ENCODE measurements at regions not wholly inside any gene's neighbourhood (a gene's known extent, or its start where the extent isn't known, plus 50 kb on each side); places are given as distances from the start of the nearest gene placed in this dataset.

DNA sequence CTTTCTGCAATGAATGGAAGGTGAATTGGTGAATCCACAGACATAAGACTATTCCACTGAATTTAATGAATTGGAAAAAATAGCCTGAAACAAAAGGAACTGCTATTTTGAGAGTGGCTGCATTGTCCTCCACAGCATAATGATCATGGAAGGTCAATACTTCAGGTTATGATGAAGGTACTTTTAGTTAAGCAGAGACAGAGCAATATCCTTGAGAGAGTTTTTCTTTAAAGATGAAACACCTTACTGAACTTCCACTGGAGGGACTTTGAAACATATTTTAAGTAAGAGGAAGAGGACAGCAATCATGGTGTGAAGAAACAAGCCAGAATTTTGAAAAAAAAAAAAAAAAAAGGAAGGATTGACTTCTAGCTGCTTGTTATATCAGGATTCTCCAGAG is 68.8 kb upstream of the DPP10 start:
- POLR2A ChIA-PET (ENCODE audit: unreplicated experiment), result no interaction called here
- no peak overlapping the region for H3K9ac ChIP-seq (ENCODE audit: low read length)
- intact Hi-C loops (cut with micrococcal nuclease), result no loop called here

DNA sequence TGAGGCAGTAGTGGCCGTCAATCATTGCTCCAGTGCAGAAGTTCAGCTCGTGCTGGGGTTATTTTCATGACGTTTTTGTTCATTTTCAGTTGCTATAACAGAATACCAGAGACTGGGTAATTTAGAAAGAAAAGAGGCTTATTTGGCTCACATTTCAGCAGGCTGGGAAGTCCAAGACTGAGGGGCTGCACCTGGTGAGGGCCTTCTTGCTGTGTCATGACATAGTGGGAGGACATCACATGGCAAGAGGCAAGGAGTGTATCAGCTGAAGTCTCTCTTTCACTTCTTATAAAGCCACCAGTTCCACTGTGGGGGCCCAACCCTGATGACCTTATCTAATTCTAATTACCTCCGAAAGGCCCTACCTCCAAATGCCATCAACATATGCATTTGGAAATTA is 58.0 kb upstream of the DPP10 start:
- no peak overlapping the region for H2AFZ ChIP-seq (ENCODE audit: low read length)
- ChIA-PET CTCF (no interaction called here), POLR2A (ENCODE audit: unreplicated experiment) (no interaction called here)
- ATAC-seq (no peak), DNase-seq (no peak)
- no peaks in the 10 kb centered on the region for H3K4me1 ChIP-seq (ENCODE audit: insufficient read depth, low read length)
- H3K27ac ChIP-seq (ENCODE audit: low read length), result no peak overlapping the region
- H3K9me2 ChIP-seq (replicated peaks; ENCODE audit: low read length), result no peaks in the 10 kb centered on the region
- H3K36me3 ChIP-seq (ENCODE audit: low read depth, low read length), result no peaks in the 10 kb centered on the region
- H3K27me3 ChIP-seq (ENCODE audit: low read length), result no peaks in the 10 kb centered on the region
- intact Hi-C loops (cut with micrococcal nuclease), result no loop called here
- no TSS peak for BruUV-seq (replicated peaks)
- H3F3A ChIP-seq (ENCODE audit: low read length, unreplicated experiment), result no peaks in the 10 kb centered on the region
- no peak overlapping the region for H3K4me3 ChIP-seq (ENCODE audit: low read length)
- H4K20me1 ChIP-seq (ENCODE audit: low read length), result no peaks in the 10 kb centered on the region
- TF ChIP-seq EZH2 (IDR thresholded peaks at IDR 0.05; ENCODE audit: low read length, unreplicated experiment) (no peak), EZH2phosphoT487 (IDR thresholded peaks at IDR 0.05; ENCODE audit: borderline replicate concordance, low read length) (no peak)
- TF ChIP-seq, protein P1, sequence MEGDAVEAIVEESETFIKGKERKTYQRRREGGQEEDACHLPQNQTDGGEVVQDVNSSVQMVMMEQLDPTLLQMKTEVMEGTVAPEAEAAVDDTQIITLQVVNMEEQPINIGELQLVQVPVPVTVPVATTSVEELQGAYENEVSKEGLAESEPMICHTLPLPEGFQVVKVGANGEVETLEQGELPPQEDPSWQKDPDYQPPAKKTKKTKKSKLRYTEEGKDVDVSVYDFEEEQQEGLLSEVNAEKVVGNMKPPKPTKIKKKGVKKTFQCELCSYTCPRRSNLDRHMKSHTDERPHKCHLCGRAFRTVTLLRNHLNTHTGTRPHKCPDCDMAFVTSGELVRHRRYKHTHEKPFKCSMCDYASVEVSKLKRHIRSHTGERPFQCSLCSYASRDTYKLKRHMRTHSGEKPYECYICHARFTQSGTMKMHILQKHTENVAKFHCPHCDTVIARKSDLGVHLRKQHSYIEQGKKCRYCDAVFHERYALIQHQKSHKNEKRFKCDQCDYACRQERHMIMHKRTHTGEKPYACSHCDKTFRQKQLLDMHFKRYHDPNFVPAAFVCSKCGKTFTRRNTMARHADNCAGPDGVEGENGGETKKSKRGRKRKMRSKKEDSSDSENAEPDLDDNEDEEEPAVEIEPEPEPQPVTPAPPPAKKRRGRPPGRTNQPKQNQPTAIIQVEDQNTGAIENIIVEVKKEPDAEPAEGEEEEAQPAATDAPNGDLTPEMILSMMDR (conservative IDR thresholded peaks at IDR 0.05; ENCODE audit: low read depth, low read length), result no peak
- H3K79me2 ChIP-seq (ENCODE audit: low read length), result no peaks in the 10 kb centered on the region
- no peak overlapping the region for H3K9ac ChIP-seq (ENCODE audit: low read length)
- no peaks in the 10 kb centered on the region for H3K9me3 ChIP-seq (ENCODE audit: low read length)
- H3K4me2 ChIP-seq (ENCODE audit: low read length), result no peak overlapping the region

More for the DNA sequence above, 68.8 kb upstream of the DPP10 start:
- DNase-seq, result no peak
- Histone ChIP-seq H3F3A (ENCODE audit: low read length, unreplicated experiment) (no peaks in the 10 kb centered on the region), H3K9me3 (ENCODE audit: low read length) (peaks cover 16% of the 10 kb centered on the region), H3K27ac (ENCODE audit: low read length) (no peak overlapping the region), H3K79me2 (ENCODE audit: low read length) (no peaks in the 10 kb centered on the region), H3K36me3 (ENCODE audit: low read depth, low read length) (no peaks in the 10 kb centered on the region), H3K4me2 (ENCODE audit: low read length) (no peak overlapping the region), H3K27me3 (ENCODE audit: low read length) (no peaks in the 10 kb centered on the region), H2AFZ (ENCODE audit: low read length) (no peak overlapping the region), H3K4me1 (ENCODE audit: insufficient read depth, low read length) (no peaks in the 10 kb centered on the region), H3K9me2 (replicated peaks; ENCODE audit: low read length) (no peaks in the 10 kb centered on the region), H4K20me1 (ENCODE audit: low read length) (no peaks in the 10 kb centered on the region), H3K4me3 (ENCODE audit: low read length) (no peak overlapping the region)
- BruUV-seq (replicated peaks), result no TSS peak
- CTCF ChIA-PET, result no interaction called here
- no peak for ATAC-seq
- TF ChIP-seq, protein P1 (conservative IDR thresholded peaks at IDR 0.05; ENCODE audit: low read depth, low read length), result no peak
- TF ChIP-seq EZH2phosphoT487 (IDR thresholded peaks at IDR 0.05; ENCODE audit: borderline replicate concordance, low read length), result no peak
- TF ChIP-seq EZH2 (IDR thresholded peaks at IDR 0.05; ENCODE audit: low read length, unreplicated experiment), result no peak

DNA sequence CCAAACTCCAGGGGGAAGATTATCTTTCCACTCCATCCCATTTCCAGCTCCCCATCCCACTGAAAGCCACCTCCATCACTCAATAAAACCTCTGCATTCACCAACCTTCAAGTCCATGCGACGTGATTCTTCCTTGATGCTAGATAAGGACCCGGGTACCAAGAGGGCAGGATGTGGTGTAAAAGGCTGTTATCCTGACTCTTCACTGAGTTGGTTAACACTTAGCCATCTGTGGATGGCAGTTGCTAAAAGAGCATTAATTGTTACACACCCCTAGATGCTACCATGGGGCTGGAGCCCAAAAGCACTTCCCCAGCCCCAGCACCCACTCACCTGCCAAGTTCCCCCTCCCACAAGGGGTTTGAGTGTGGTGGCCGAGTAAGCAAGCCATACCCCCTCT is 53.4 kb upstream of the DPP10 start:
- BruUV-seq (replicated peaks), result no TSS peak
- Histone ChIP-seq H3K4me2 (ENCODE audit: low read length) (no peak overlapping the region), H3K9me3 (ENCODE audit: low read length) (no peaks in the 10 kb centered on the region), H3K9ac (ENCODE audit: low read length) (no peak overlapping the region), H3K27ac (ENCODE audit: low read length) (no peak overlapping the region), H3K79me2 (ENCODE audit: low read length) (no peaks in the 10 kb centered on the region), H3K9me2 (replicated peaks; ENCODE audit: low read length) (no peaks in the 10 kb centered on the region), H3K4me1 (ENCODE audit: insufficient read depth, low read length) (no peaks in the 10 kb centered on the region), H3K4me3 (ENCODE audit: low read length) (no peak overlapping the region), H3K36me3 (ENCODE audit: low read depth, low read length) (no peaks in the 10 kb centered on the region), H4K20me1 (ENCODE audit: low read length) (no peaks in the 10 kb centered on the region), H3F3A (ENCODE audit: low read length, unreplicated experiment) (no peaks in the 10 kb centered on the region), H2AFZ (ENCODE audit: low read length) (no peak overlapping the region), H3K27me3 (ENCODE audit: low read length) (no peaks in the 10 kb centered on the region)
- no peak for TF ChIP-seq EZH2phosphoT487 (IDR thresholded peaks at IDR 0.05; ENCODE audit: borderline replicate concordance, low read length)
- TF ChIP-seq, protein P1 (conservative IDR thresholded peaks at IDR 0.05; ENCODE audit: low read depth, low read length), result no peak
- TF ChIP-seq EZH2 (IDR thresholded peaks at IDR 0.05; ENCODE audit: low read length, unreplicated experiment), result no peak
- no peak for ATAC-seq
- CTCF ChIA-PET, result no interaction called here
- POLR2A ChIA-PET (ENCODE audit: unreplicated experiment), result no interaction called here
- no peak for DNase-seq
- intact Hi-C loops (cut with micrococcal nuclease), result no loop called here

Measured in PC-3 (cell line).